GM23338 (cell line): ENCODE measurements at regions not wholly inside any gene's neighbourhood (a gene's known extent, or its start where the extent isn't known, plus 50 kb on each side); places are given as distances from the start of the nearest gene placed in this dataset.
A peak's percentile ranks its signal among the peaks of the same experiment; 100 is the strongest.

Experiments used
- ATAC-seq: fragments of 200-7000 bp; cut with Tn5 transposase; 3 replicates; pipeline ENCODE4 v1.9.1; 2020
- DNase-seq: peaks from one replicate; pipeline ENCODE4 v3.0.0-alpha.2; 2015; ENCODE audit warnings: low spot score
- H2AFZ ChIP-seq: fragments of 200-600 bp; sonication (generic); 2 replicates; pipeline ENCODE4 v1.8.0; 2016; ENCODE audit warnings: antibody characterized with exemption, mild to moderate bottlenecking, moderate library complexity
- H3F3A ChIP-seq: fragments of 200-600 bp; sonication (generic); replicated peaks from 2 replicates; pipeline ENCODE4 v1.8.0; 2017; ENCODE audit warnings: antibody characterized with exemption, mixed run types, low read depth
- H3K27ac ChIP-seq: fragments of 200-600 bp; sonication (generic); 2 replicates; pipeline ENCODE4 v1.6.1; 2016; ENCODE audit warnings: low read depth
- H3K27me3 ChIP-seq: fragments of 200-600 bp; sonication (generic); 2 replicates; pipeline ENCODE4 v1.8.0; 2016; ENCODE audit warnings: mild to moderate bottlenecking, mixed run types, moderate library complexity; ENCODE audit not compliant: insufficient read depth
- H3K36me3 ChIP-seq: fragments of 200-600 bp; sonication (generic); 2 replicates; pipeline ENCODE4 v1.8.0; 2016; ENCODE audit warnings: mild to moderate bottlenecking; ENCODE audit not compliant: insufficient read depth
- H3K4me1 ChIP-seq: fragments of 200-600 bp; sonication (generic); 2 replicates; pipeline ENCODE4 v1.8.0; 2016; ENCODE audit warnings: mild to moderate bottlenecking, moderate library complexity; ENCODE audit not compliant: insufficient read depth
- H3K4me2 ChIP-seq: fragments of 200-600 bp; sonication (generic); 2 replicates; pipeline ENCODE4 v1.7.1; 2017; ENCODE audit warnings: mixed run types
- H3K4me3 ChIP-seq: fragments of 200-600 bp; sonication (generic); 2 replicates; pipeline ENCODE4 v1.6.1; 2016; ENCODE audit warnings: mixed run types
- H3K79me2 ChIP-seq: fragments of 200-600 bp; sonication (generic); replicated peaks from 2 replicates; pipeline ENCODE4 v1.8.0; 2017; ENCODE audit warnings: mild to moderate bottlenecking; ENCODE audit not compliant: insufficient read depth
- H3K9me2 ChIP-seq: fragments of 200-600 bp; sonication (generic); 2 replicates; pipeline ENCODE4 v1.8.0; 2017; ENCODE audit not compliant: insufficient read depth
- H4K20me1 ChIP-seq: fragments of 200-600 bp; sonication (generic); replicated peaks from 2 replicates; pipeline ENCODE4 v1.8.0; 2017; ENCODE audit warnings: mild to moderate bottlenecking; ENCODE audit not compliant: insufficient read depth
- H3K27ac Mint-ChIP-seq: 2 replicates; pipeline ENCODE4 v1.8.0; 2020; ENCODE audit warnings: inconsistent platforms, mild to moderate bottlenecking, moderate library complexity, mixed read lengths
- H3K27me3 Mint-ChIP-seq: 3 replicates; pipeline ENCODE4 v1.8.0; 2022; ENCODE audit warnings: low read depth, mild to moderate bottlenecking, moderate library complexity, mixed read lengths, inconsistent platforms; ENCODE audit not compliant: insufficient read depth, poor library complexity
- H3K36me3 Mint-ChIP-seq: 3 replicates; pipeline ENCODE4 v1.8.0; 2021; ENCODE audit warnings: low read depth, mild to moderate bottlenecking, inconsistent platforms, moderate library complexity, mixed read lengths
- H3K4me1 Mint-ChIP-seq: 3 replicates; pipeline ENCODE4 v1.8.0; 2020; ENCODE audit warnings: mild to moderate bottlenecking, inconsistent platforms, mixed read lengths
- H3K4me3 Mint-ChIP-seq: 3 replicates; pipeline ENCODE4 v1.8.0; 2021; ENCODE audit warnings: moderate library complexity, mild to moderate bottlenecking, inconsistent platforms, mixed read lengths
- H3K9me3 Mint-ChIP-seq: 3 replicates; pipeline ENCODE4 v1.8.0; 2020; ENCODE audit warnings: moderate library complexity, mild to moderate bottlenecking, inconsistent platforms, mixed read lengths
- CREB1 ChIP-seq: fragments of 250-450 bp; sonication (Bioruptor Pico); IDR thresholded peaks from 2 replicates; pipeline ENCODE4 v1.5.0; 2020; ENCODE audit warnings: low read depth, mild to moderate bottlenecking, moderate library complexity
- EZH2 ChIP-seq: fragments of 200-600 bp; sonication (generic); IDR thresholded peaks from one replicate; pipeline ENCODE4 v1.8.0; 2017; ENCODE audit warnings: antibody characterized with exemption, mild to moderate bottlenecking, low read depth; ENCODE audit not compliant: unreplicated experiment
- EZH2phosphoT487 ChIP-seq: fragments of 200-600 bp; sonication (generic); IDR thresholded peaks from one replicate; pipeline ENCODE4 v1.8.1; 2018; ENCODE audit warnings: antibody characterized with exemption; ENCODE audit not compliant: unreplicated experiment
- JUNB ChIP-seq: IDR thresholded peaks from one replicate; pipeline ENCODE4 v1.6.1; 2016; ENCODE audit warnings: antibody characterized with exemption; ENCODE audit not compliant: unreplicated experiment
- NANOG ChIP-seq: IDR thresholded peaks from 2 replicates; pipeline ENCODE4 v1.6.1; 2016; ENCODE audit warnings: antibody characterized with exemption, borderline replicate concordance
- POLR2AphosphoS5 ChIP-seq: IDR thresholded peaks from 2 replicates; pipeline ENCODE4 v1.6.1; 2016; ENCODE audit warnings: antibody characterized with exemption, low read depth
- STAT1 ChIP-seq: IDR thresholded peaks from one replicate; pipeline ENCODE4 v1.6.1; 2016; ENCODE audit warnings: antibody characterized with exemption; ENCODE audit not compliant: unreplicated experiment
- ZNF114 ChIP-seq: fragments of 250-450 bp; sonication (Bioruptor Pico); IDR thresholded peaks from 2 replicates; pipeline ENCODE4 v1.5.0; 2020; ENCODE audit warnings: mild to moderate bottlenecking, moderate library complexity
- ZNF331 ChIP-seq: fragments of 250-450 bp; sonication (Bioruptor Pico); IDR thresholded peaks from 2 replicates; pipeline ENCODE4 v1.5.0; 2020; ENCODE audit warnings: low read depth, mild to moderate bottlenecking, moderate library complexity
- TF ChIP-seq, protein P1 (sequence below): IDR thresholded peaks from 2 replicates; pipeline ENCODE4 v1.6.1; 2016; ENCODE audit warnings: antibody characterized with exemption
- TF ChIP-seq, protein P2 (sequence below): fragments of 250-450 bp; sonication (Bioruptor Pico); IDR thresholded peaks from 2 replicates; pipeline ENCODE4 v1.5.0; 2020; ENCODE audit warnings: mild to moderate bottlenecking, moderate library complexity
- TF ChIP-seq, protein P3 (sequence below): IDR thresholded peaks from one replicate; pipeline ENCODE4 v1.6.1; 2018; ENCODE audit warnings: antibody characterized with exemption; ENCODE audit not compliant: unreplicated experiment
- TF ChIP-seq, protein P4 (sequence below), 2 experiments: fragments of 200-600 bp in 1 of 2; sonication (generic) in 1 of 2; conservative IDR thresholded peaks; 2 replicates each; pipeline versions ENCODE4 v1.5.1 to v1.6.1; 2016 to 2017; ENCODE audit warnings: antibody characterized with exemption in 2 of 2, low read depth in 2 of 2, mild to moderate bottlenecking in 2 of 2, moderate library complexity in 1 of 2

DNA sequence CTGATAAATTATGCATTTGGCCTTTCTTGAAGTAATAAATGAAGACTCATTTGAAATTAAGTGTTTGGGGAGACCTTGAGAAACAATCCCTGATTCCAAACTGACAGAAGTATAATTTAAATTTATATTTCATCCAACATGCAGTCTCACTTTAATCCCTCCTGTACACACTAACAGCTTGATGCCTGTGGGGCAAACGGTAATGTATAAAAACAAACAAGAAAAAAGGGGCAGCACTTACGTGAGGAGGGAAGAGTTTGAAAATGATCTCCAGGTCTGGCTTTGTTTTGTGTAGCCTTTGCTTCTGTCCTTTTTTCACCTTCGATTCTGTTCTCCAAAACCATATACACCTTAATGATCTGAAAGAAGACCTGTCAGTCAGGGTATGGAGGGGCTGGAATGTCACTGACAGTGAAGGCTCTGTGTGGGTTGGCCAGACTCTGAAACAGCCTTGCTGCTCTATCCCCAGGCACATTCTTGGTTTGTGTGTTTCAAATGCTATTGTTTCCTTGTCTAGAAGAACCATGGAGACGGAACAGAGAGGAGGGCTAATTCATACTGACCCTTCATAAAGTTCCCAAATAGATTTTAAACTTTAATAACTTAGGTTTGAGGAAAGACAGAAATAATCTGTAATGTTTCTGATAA is 338.2 kb upstream of the WWC1 start:
- no peak overlapping the region for H3K27ac ChIP-seq
- TF ChIP-seq NANOG, result no peak
- TF ChIP-seq EZH2phosphoT487, result no peak
- TF ChIP-seq, protein P1, sequence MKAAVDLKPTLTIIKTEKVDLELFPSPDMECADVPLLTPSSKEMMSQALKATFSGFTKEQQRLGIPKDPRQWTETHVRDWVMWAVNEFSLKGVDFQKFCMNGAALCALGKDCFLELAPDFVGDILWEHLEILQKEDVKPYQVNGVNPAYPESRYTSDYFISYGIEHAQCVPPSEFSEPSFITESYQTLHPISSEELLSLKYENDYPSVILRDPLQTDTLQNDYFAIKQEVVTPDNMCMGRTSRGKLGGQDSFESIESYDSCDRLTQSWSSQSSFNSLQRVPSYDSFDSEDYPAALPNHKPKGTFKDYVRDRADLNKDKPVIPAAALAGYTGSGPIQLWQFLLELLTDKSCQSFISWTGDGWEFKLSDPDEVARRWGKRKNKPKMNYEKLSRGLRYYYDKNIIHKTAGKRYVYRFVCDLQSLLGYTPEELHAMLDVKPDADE, result no peak
- TF ChIP-seq, protein P2, sequence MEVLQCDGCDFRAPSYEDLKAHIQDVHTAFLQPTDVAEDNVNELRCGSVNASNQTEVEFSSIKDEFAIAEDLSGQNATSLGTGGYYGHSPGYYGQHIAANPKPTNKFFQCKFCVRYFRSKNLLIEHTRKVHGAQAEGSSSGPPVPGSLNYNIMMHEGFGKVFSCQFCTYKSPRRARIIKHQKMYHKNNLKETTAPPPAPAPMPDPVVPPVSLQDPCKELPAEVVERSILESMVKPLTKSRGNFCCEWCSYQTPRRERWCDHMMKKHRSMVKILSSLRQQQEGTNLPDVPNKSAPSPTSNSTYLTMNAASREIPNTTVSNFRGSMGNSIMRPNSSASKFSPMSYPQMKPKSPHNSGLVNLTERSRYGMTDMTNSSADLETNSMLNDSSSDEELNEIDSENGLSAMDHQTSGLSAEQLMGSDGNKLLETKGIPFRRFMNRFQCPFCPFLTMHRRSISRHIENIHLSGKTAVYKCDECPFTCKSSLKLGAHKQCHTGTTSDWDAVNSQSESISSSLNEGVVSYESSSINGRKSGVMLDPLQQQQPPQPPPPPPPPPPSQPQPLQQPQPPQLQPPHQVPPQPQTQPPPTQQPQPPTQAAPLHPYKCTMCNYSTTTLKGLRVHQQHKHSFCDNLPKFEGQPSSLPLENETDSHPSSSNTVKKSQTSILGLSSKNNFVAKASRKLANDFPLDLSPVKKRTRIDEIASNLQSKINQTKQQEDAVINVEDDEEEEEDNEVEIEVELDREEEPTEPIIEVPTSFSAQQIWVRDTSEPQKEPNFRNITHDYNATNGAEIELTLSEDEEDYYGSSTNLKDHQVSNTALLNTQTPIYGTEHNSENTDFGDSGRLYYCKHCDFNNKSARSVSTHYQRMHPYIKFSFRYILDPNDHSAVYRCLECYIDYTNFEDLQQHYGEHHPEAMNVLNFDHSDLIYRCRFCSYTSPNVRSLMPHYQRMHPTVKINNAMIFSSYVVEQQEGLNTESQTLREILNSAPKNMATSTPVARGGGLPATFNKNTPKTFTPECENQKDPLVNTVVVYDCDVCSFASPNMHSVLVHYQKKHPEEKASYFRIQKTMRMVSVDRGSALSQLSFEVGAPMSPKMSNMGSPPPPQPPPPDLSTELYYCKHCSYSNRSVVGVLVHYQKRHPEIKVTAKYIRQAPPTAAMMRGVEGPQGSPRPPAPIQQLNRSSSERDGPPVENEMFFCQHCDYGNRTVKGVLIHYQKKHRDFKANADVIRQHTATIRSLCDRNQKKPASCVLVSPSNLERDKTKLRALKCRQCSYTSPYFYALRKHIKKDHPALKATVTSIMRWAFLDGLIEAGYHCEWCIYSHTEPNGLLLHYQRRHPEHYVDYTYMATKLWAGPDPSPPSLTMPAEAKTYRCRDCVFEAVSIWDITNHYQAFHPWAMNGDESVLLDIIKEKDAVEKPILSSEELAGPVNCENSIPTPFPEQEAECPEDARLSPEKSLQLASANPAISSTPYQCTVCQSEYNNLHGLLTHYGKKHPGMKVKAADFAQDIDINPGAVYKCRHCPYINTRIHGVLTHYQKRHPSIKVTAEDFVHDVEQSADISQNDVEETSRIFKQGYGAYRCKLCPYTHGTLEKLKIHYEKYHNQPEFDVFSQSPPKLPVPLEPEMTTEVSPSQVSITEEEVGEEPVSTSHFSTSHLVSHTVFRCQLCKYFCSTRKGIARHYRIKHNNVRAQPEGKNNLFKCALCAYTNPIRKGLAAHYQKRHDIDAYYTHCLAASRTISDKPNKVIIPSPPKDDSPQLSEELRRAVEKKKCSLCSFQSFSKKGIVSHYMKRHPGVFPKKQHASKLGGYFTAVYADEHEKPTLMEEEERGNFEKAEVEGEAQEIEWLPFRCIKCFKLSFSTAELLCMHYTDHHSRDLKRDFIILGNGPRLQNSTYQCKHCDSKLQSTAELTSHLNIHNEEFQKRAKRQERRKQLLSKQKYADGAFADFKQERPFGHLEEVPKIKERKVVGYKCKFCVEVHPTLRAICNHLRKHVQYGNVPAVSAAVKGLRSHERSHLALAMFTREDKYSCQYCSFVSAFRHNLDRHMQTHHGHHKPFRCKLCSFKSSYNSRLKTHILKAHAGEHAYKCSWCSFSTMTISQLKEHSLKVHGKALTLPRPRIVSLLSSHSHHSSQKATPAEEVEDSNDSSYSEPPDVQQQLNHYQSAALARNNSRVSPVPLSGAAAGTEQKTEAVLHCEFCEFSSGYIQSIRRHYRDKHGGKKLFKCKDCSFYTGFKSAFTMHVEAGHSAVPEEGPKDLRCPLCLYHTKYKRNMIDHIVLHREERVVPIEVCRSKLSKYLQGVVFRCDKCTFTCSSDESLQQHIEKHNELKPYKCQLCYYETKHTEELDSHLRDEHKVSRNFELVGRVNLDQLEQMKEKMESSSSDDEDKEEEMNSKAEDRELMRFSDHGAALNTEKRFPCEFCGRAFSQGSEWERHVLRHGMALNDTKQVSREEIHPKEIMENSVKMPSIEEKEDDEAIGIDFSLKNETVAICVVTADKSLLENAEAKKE (CRISPR knock-in tag), result no peak
- TF ChIP-seq POLR2AphosphoS5, result no peak
- no peak for TF ChIP-seq ZNF114 (CRISPR knock-in tag)
- no peak for TF ChIP-seq JUNB
- TF ChIP-seq CREB1 (CRISPR knock-in tag), result no peak
- TF ChIP-seq, protein P3, sequence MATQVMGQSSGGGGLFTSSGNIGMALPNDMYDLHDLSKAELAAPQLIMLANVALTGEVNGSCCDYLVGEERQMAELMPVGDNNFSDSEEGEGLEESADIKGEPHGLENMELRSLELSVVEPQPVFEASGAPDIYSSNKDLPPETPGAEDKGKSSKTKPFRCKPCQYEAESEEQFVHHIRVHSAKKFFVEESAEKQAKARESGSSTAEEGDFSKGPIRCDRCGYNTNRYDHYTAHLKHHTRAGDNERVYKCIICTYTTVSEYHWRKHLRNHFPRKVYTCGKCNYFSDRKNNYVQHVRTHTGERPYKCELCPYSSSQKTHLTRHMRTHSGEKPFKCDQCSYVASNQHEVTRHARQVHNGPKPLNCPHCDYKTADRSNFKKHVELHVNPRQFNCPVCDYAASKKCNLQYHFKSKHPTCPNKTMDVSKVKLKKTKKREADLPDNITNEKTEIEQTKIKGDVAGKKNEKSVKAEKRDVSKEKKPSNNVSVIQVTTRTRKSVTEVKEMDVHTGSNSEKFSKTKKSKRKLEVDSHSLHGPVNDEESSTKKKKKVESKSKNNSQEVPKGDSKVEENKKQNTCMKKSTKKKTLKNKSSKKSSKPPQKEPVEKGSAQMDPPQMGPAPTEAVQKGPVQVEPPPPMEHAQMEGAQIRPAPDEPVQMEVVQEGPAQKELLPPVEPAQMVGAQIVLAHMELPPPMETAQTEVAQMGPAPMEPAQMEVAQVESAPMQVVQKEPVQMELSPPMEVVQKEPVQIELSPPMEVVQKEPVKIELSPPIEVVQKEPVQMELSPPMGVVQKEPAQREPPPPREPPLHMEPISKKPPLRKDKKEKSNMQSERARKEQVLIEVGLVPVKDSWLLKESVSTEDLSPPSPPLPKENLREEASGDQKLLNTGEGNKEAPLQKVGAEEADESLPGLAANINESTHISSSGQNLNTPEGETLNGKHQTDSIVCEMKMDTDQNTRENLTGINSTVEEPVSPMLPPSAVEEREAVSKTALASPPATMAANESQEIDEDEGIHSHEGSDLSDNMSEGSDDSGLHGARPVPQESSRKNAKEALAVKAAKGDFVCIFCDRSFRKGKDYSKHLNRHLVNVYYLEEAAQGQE, result no peak
- no peak for TF ChIP-seq ZNF331 (CRISPR knock-in tag)
- no peak for TF ChIP-seq EZH2
- TF ChIP-seq, protein P4, sequence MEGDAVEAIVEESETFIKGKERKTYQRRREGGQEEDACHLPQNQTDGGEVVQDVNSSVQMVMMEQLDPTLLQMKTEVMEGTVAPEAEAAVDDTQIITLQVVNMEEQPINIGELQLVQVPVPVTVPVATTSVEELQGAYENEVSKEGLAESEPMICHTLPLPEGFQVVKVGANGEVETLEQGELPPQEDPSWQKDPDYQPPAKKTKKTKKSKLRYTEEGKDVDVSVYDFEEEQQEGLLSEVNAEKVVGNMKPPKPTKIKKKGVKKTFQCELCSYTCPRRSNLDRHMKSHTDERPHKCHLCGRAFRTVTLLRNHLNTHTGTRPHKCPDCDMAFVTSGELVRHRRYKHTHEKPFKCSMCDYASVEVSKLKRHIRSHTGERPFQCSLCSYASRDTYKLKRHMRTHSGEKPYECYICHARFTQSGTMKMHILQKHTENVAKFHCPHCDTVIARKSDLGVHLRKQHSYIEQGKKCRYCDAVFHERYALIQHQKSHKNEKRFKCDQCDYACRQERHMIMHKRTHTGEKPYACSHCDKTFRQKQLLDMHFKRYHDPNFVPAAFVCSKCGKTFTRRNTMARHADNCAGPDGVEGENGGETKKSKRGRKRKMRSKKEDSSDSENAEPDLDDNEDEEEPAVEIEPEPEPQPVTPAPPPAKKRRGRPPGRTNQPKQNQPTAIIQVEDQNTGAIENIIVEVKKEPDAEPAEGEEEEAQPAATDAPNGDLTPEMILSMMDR (conservative IDR thresholded peaks at IDR 0.05; ENCODE audit: low read depth in 2 of 2), result no peak
- no peak for TF ChIP-seq STAT1

More for the DNA sequence above, 338.2 kb upstream of the WWC1 start:
- no peaks in the 10 kb centered on the region for H3K36me3 ChIP-seq
- no peaks in the 10 kb centered on the region for H4K20me1 ChIP-seq
- no peak overlapping the region for H3K4me3 Mint-ChIP-seq
- H3K4me1 Mint-ChIP-seq, result peaks cover 32% of the 10 kb centered on the region
- H3K4me3 ChIP-seq, result no peak overlapping the region
- H2AFZ ChIP-seq, result no peak overlapping the region
- H3K9me2 ChIP-seq, result no peaks in the 10 kb centered on the region
- peaks cover 27% of the 10 kb centered on the region for H3K4me1 ChIP-seq
- no peak overlapping the region for H3K27ac Mint-ChIP-seq
- peaks cover 7% of the 10 kb centered on the region; the same call in 2 of the 3 replicates for H3K36me3 Mint-ChIP-seq
- H3K9me3 Mint-ChIP-seq, result peaks cover 5% of the 10 kb centered on the region; the same call in 1 of the 3 replicates
- no peaks in the 10 kb centered on the region for H3K79me2 ChIP-seq
- no peaks in the 10 kb centered on the region for H3K27me3 Mint-ChIP-seq
- no peaks in the 10 kb centered on the region for H3F3A ChIP-seq
- H3K4me2 ChIP-seq, result no peak overlapping the region
- ATAC-seq (peak; percentile 67), DNase-seq (no peak)
- H3K27me3 ChIP-seq, result no peaks in the 10 kb centered on the region
